GM12875 (cell line): ENCODE measurements at regions not wholly inside any gene's neighbourhood (a gene's known extent, or its start where the extent isn't known, plus 50 kb on each side); places are given as distances from the start of the nearest gene placed in this dataset.

ENCODE experiments used
- H3K4me3 ChIP-seq: one replicate; pipeline ENCODE4 v1.5.1; 2011; ENCODE audit warnings: low read depth, low read length, control low read depth
- TF ChIP-seq, protein P1 (sequence below): IDR thresholded peaks from 2 replicates; pipeline ENCODE4 v1.5.1; 2011; ENCODE audit warnings: low read depth, mild to moderate bottlenecking, control low read depth, inconsistent platforms, low read length, moderate library complexity, borderline replicate concordance; ENCODE audit not compliant: insufficient read depth

DNA sequence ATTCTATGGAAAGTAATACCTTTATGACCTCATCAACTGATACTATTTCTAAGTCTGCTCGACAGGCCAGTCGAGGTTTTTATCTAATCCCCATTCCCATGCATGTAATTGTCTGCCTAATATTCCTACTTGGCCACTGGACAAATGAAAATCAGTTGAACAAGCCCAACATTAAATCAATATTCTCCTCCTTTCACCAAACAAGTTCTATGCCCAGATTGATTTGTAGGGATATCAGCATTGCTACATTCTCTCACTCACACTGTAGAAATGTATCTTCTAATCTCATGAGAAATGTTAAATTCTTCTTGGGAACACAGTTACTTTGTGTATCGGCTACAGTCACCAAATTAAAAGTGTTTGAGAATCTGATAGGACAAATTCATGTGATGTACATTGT, 208.8 kb upstream of the CTNND2 start:
- no peak overlapping the region for H3K4me3 ChIP-seq
- TF ChIP-seq, protein P1, sequence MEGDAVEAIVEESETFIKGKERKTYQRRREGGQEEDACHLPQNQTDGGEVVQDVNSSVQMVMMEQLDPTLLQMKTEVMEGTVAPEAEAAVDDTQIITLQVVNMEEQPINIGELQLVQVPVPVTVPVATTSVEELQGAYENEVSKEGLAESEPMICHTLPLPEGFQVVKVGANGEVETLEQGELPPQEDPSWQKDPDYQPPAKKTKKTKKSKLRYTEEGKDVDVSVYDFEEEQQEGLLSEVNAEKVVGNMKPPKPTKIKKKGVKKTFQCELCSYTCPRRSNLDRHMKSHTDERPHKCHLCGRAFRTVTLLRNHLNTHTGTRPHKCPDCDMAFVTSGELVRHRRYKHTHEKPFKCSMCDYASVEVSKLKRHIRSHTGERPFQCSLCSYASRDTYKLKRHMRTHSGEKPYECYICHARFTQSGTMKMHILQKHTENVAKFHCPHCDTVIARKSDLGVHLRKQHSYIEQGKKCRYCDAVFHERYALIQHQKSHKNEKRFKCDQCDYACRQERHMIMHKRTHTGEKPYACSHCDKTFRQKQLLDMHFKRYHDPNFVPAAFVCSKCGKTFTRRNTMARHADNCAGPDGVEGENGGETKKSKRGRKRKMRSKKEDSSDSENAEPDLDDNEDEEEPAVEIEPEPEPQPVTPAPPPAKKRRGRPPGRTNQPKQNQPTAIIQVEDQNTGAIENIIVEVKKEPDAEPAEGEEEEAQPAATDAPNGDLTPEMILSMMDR = no peak

DNA sequence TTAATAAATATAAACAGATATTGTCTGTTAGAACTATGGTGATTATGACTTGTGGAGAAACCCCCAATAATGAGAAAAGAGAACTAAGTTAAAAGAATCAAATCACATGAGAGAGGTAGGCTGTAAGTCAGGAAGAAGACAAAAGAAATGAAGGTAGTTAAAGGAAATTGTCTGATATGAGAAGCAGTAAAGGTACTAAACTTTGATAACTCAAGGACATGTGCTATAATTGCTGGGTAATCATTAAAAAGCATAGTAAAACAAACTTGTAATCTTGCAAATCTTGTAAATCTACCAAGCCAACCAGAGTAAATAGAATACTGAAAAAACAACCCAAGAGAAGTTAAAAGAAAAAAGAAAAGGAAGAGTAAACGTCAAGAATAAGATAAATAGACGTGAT, 207.0 kb upstream of the CTNND2 start:
- H3K4me3 ChIP-seq = no peak overlapping the region
- TF ChIP-seq, protein P1 = no peak

- TF ChIP-seq, protein P1 = no peak
- H3K4me3 ChIP-seq = no peak overlapping the region
These were observed 206.4 kb upstream of the CTNND2 start for GRCh38 chr5:12110629-12111028.

DNA sequence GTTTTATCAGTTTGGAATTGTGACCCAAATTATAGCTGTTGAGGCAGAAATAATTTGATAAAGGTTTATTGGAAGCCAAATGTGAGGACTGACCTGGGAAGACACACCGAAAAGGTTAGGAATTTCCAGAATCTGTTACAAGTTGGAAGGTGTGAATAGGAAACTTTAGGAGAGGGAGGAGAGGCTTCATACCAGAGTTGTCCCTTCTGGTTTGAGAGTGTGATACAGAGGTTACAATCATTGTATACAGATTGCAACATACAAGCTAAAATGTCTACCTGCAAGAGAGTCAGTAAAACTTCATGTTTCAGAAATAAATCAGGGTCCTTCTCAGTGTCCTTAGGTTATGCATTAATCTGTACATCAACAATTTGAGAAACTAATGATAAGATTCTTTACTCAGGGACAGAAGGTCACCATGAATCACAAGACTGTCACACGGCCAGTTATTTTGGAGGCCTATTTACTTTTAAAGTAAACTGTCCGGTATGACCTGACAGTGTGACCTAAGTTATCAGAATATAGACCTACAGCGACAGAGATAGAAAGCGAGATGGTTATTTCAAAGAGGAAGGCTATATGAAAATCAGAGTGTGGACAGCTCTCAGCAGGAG, 204.9 kb upstream of the CTNND2 start:
- TF ChIP-seq, protein P1 = no peak
- H3K4me3 ChIP-seq = no peak overlapping the region

DNA sequence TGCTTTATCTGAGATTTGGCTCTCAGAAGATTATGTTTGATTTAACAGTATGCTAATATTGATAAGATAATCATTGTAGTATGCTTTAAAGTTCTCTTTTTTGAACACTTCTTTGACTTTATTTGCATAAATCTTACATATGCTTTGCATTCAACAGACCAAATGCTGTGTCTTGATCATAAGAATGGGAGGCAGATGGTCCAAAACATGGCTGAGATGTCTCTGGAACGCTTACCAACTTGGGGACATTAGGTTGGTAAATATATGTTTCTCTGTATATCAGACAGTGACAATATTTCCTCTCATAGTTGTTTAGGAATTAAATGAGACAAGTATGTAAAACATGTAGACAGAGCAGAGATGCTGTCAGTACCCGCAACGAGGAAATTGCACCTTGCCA, 197.9 kb upstream of the CTNND2 start:
- no peak overlapping the region for H3K4me3 ChIP-seq
- TF ChIP-seq, protein P1 = no peak

GRCh38 chr5:12100542-12100941, 196.3 kb upstream of the CTNND2 start:
- no peak overlapping the region for H3K4me3 ChIP-seq
- TF ChIP-seq, protein P1 = no peak

- H3K4me3 ChIP-seq = no peak overlapping the region
- TF ChIP-seq, protein P1 = no peak
These were observed 195.1 kb upstream of the CTNND2 start for GRCh38 chr5:12099296-12099695.
